Renal pelvis (tissue), 1 donor: ENCODE measurements at regions not wholly inside any gene's neighbourhood (a gene's known extent, or its start where the extent isn't known, plus 50 kb on each side); places are given as distances from the start of the nearest gene placed in this dataset.

Experiments used
- DNase-seq: peaks from one replicate; pipeline ENCODE4 v3.0.0-alpha.2; 2013

- no peak for DNase-seq
Measured at GRCh38 chr11:70675697-70676374, 277.5 kb downstream of the CTTN start.

DNA sequence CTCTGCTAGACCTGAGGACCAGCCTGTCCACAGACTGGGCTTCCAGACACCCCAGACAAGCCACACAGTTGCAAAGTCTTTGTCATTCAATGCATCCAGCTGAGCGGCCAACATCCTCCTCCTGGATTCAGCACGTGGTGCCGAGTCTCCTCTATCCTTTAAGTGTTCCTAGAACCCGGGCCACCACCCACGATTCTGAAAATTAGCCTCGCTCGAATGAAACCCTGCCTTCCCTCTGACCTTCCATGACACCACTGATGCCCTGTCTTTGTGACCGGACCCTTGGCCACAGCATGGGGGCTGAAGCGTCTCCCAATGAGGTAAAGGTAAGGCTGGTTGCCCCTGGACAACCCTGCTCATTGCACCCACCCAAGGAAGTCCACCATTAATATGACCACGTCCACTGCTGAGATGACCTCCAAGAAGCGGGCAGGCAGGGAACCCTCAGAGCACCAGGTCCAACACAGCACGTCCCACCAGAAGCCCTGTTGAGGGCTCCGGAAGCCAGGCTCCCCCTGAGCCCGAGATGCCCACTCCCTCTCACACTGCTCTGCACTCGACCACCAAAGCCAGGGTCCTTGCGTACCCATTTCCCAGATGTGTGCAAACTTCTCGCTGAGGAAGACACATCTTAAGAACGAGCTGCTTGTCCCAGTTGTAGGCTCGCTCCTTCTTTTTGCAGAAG, 279.0 kb downstream of the CTTN start:
- DNase-seq: no peak

GRCh38 chr11:70678931-70679900, 280.9 kb downstream of the CTTN start:
- no peak for DNase-seq

DNA sequence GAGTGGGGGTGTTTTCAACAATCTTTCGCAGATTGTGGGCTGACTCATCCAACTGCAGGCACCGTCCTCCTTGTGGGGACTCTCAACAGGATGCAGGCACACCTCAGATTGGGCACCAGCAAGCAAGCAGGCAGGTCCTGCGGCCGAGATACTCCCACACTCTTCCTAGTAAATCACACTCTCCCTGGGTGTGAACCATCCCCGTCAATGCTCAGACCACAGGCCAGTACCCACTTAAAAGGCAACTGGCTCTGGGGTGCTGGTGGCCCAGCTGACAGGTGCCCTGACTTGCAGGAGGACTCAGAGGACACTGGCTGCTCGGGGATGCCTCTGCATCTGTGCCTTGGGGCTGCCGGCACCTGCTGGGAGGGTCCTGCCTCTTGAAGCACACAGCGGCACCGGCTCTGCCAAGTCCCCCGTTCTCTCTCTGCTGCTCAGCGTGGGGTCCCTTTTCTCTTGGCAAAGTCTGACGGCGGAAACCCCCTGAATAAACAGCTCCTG, 282.5 kb downstream of the CTTN start:
- DNase-seq: no peak

DNA sequence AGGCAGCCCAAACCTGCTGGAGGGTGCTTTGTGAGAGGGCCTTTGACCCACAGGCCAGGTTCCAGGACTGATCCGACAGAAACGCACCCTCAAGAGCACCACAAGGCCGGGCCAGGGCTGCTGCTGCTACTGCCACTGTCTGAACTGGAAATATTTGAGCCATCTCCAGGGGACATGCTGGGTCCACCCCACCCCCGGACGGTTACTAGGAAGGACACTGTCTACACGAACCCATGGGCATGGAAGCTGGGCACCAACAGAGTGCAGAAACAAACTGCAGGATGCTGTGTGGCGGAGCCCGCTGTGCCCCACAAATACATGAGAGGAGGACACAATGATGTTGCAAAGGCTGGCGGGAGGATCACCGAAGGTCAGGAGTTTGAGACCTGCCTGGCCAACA, 283.7 kb downstream of the CTTN start:
- DNase-seq: no peak

DNA sequence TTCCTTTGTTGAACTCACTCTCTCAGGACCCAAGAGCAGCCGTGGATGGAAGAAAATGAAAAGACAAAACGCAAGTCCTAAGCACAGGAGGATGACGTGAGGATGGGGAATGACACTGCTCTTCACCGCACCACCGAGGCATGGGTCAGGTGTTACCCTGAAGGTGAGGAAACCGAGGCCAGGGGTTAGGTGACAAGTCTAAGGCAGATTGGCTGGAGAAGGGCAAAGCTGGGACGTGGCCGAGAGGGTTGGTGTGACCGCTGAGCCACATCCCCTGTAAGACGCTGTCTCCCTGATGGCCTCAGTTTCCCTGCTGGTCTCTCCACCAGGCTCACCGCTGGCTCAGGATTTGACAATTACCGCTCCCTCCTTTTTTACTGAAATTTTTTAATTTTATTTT, 284.4 kb downstream of the CTTN start:
- no peak for DNase-seq

DNA sequence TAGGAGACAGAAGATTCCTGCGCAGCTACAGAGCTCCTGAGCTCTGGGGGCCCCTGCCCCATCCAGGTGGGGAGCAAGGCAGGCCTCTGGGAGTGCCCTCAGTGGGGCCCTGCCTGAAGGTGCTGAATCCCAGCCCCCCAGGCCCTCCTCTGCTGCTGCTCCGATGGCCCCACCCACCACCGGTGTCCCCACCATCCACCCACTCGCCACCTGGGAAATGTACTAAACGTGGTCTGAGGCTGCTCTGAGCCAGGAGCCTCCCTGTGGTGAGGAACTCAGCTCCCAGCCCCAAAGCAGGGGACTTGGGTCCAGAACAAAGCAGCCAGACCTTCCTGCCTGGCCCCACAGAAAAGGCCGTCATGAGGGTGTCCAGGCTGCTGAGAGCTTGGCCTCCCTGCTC, 289.4 kb downstream of the CTTN start:
- no peak for DNase-seq

DNA sequence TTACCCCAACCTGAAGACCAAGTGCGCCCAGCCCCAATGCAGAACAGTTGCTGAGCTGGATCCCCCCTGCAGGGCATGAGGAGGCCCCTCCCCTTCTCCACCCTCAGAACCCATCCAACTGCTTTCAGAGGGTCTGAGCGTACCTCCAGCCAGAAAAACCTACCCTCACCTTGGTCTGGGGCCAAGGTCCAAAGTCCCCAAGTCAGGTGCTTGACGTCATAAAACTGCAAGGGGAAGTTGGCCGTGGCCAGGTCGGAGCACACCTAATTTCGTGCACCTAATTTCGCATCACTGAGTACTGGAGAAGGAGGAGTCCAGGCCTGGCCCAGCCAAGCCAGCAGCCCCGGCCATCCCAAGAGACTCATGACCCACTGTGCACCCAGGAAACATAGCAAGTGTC, 289.8 kb downstream of the CTTN start:
- no peak for DNase-seq

GRCh38 chr11:70689764-70690163, 291.4 kb downstream of the CTTN start:
- DNase-seq: no peak

GRCh38 chr11:70692131-70692530, 293.8 kb downstream of the CTTN start:
- DNase-seq: no peak

DNA sequence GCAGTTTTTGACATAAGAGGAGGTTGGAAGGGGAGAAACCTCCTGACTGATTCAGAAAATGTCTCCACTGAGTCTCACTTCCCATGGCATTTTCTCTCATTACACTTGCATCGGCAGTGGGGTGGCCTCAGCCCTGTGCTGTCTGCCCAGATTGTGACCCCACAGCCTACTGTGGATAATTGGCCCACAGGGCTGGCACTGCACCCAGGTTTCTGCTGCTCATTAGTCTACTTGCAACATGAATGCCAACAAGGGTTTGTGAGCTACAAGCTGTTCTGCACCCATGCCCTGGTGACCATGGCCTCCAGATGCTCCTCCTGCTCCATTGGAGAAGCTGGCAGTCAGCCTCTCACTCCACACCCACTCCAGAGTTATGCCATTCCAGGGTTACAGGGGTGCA, 296.0 kb downstream of the CTTN start:
- DNase-seq: no peak

GRCh38 chr11:70695086-70695960, 297.0 kb downstream of the CTTN start:
- no peak for DNase-seq

DNA sequence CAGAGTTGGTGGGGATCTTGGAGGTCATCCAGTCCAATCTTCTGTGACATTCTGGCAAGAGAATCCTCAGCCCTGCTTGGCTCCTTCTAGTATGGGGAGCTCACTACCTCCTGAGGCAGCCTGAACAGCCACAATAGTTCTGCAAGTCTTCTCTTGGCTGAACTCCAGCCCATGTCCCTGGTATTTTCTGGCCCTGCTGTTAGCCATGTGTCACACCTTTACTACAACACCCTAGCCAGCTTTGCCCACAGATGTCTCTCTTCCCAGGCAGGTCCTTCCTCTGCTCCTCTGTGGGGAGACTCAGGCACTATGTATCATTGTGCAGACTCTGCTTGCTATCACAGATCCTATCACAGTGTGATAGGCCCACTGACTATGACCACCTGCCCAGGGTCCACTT, 297.7 kb downstream of the CTTN start:
- no peak for DNase-seq

DNA sequence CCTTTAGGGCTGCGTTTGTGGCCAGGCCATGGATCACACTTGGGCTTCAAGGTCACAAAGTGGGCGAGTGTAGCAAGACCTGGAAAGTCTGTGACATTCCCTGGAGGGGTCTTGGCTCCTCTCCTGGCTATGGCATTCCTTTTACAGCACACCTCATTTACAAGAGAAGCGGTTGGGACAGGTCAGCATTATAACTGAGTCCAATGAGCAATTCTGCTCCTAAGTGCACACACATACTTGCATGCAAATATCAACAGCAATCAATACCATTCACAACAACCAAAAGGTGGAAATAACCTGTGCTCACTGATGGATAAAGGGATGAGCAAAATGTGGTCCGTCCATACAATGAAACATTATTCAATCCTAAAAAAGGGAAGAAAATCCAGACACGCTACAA, 298.2 kb downstream of the CTTN start:
- DNase-seq: no peak

- DNase-seq: no peak
Measured at GRCh38 chr11:70697701-70698100, 299.4 kb downstream of the CTTN start.

DNA sequence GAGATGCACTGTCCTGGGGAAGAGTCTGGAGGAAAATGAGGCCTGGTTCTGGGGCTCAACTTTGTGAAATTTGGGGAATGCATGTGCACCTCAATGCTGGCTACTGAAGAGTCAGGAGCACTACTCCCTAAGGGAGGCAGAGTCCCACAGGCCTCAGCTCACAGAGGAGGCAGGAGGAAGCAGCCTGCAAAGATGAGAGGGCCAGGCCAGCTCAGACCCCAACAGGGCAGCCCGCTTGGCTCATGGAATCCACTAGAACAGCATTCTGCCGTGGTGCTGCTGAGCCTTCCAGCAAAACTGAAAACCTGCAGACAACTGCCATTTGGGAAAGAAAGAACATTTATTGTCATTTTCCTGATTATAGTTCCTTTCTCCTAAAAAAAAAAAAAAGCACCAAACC, 300.5 kb downstream of the CTTN start:
- no peak for DNase-seq

DNA sequence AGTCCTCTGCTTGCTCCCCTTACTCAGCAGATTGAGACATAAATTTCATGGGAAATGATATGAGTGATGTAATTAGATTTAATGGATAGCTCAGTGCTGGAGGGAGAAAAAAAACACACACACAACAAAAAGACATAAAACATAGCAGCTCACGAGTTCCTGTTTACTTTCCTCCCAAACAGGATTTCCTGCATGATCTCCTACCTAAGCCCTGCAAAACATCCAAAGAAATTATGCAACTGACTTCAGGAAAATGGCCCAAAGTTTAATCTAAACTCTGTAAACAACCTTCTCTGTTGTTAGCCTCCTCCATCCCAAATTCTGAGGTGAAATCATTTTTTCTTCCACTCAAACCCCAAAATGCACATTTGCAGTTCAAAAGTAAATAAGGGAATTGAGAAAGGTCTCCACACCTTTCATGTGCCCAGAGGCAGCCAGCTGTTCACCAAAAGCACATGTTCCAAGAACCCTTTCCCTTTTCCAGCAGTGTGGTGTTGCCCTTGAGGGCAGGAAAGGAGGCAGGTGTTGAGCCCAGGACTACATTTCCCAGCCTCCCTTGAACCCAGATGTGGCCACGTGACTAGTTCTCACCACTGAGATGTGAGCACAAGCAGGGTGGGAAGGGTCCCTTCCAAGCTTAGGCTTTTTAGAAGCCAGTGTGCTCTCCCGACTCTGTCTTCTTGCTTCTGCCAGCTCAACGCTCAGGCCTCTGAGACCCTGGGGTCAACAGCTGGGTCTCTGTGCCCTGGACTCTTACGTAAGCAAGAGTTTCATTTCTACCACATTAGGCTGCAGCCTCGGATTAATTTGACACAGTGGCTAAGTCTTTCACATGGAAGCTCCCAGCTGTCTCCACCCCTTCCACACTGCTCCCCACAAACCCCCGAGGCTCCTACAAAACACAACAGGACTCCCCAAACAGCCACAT, 301.2 kb downstream of the CTTN start:
- no peak for DNase-seq

GRCh38 chr11:70700453-70700852, 302.1 kb downstream of the CTTN start:
- DNase-seq: no peak

- DNase-seq: no peak
Measured at GRCh38 chr11:70700871-70701270, 302.5 kb downstream of the CTTN start.

DNA sequence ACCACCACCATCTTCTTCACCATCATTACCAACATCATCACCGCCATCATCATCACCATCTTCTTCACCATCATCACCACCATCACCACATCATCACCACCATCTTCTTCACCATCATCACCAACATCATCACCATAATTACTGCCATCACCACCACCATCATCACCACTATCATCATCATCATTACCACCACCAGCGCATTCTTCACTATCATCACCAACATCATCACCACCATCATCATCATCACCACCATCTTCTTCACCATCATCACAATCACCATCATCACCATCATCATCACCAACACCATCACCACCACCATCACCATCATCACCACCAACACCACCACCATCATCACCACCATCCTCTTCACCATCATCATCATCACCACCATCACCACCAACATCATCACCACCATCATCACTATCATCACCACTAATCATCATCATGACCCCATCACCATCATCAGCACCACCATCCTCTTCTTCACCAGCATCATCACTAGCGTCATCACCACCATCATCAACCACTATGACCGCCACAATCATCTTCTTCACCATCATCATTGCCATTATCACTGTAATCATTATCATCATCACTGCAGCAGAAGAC, 303.8 kb downstream of the CTTN start:
- no peak for DNase-seq
